Activated CD8-positive, alpha-beta T cell treated with anti-CD3 and anti-CD28 coated beads for 36 hours (primary cell): ENCODE measurements at regions not wholly inside any gene's neighbourhood (a gene's known extent, or its start where the extent isn't known, plus 50 kb on each side); places are given as distances from the start of the nearest gene placed in this dataset.

ENCODE experiments used
- ATAC-seq: fragments of 200-7000 bp; cut with Tn5 transposase; one replicate; pipeline ENCODE4 v1.10.0; 2021; ENCODE audit warnings: mild to moderate bottlenecking, moderate library complexity
- CTCF ChIA-PET: fragments of 350-600 bp; sonication (Branson Sonifier 250); formaldehyde crosslinking; loops from one replicate; lab custom pipeline; 2021; ENCODE audit warnings: antibody characterized with exemption; lab: Charles Lee
- POLR2A ChIA-PET: fragments of 350-600 bp; sonication (Branson Sonifier 250); formaldehyde crosslinking; loops from one replicate; lab custom pipeline; 2021; ENCODE audit warnings: antibody characterized with exemption; lab: Charles Lee
- DNase-seq: peaks from one replicate; pipeline ENCODE4 v3.0.0-alpha.2; 2020
- H3K27ac Mint-ChIP-seq: one replicate; pipeline ENCODE4 v1.8.0; 2021; ENCODE audit warnings: mild to moderate bottlenecking, mixed read lengths
- H3K27me3 Mint-ChIP-seq: one replicate; pipeline ENCODE4 v1.8.0; 2021; ENCODE audit warnings: mixed read lengths
- H3K36me3 Mint-ChIP-seq: one replicate; pipeline ENCODE4 v1.8.0; 2021; ENCODE audit warnings: low read depth, mixed read lengths
- H3K4me1 Mint-ChIP-seq: one replicate; pipeline ENCODE4 v1.8.0; 2021; ENCODE audit warnings: low read depth, mixed read lengths
- H3K4me3 Mint-ChIP-seq: one replicate; pipeline ENCODE4 v1.8.0; 2021; ENCODE audit warnings: mild to moderate bottlenecking, moderate library complexity, mixed read lengths
- H3K9me3 Mint-ChIP-seq: one replicate; pipeline ENCODE4 v1.8.0; 2021; ENCODE audit warnings: mixed read lengths
- CTCF ChIP-seq: fragments of 200-600 bp; IDR thresholded peaks from one replicate; pipeline ENCODE4 v1.8.0; 2022; ENCODE audit warnings: antibody characterized with exemption, mild to moderate bottlenecking
- intact Hi-C: fragments of 100-400 bp; cut with micrococcal nuclease; formaldehyde crosslinking; loops from one replicate; pipeline ENCODE4 v1.10.0; 2022

- ChIA-PET POLR2A (interaction anchor here (0.8 kb wide), 1 partner anchor 333 kb away, joined by 3 read pairs; no protein-coding TSS in a partner anchor), CTCF (no interaction called here)
- TF ChIP-seq CTCF = no peak
- Mint-ChIP-seq H3K36me3 (peaks cover 6% of the 10 kb centered on the region), H3K27me3 (peaks cover 7% of the 10 kb centered on the region), H3K4me3 (no peak overlapping the region), H3K9me3 (peaks cover 23% of the 10 kb centered on the region), H3K27ac (no peak overlapping the region), H3K4me1 (no peaks in the 10 kb centered on the region)
- DNase-seq (no peak), ATAC-seq (no peak)
- intact Hi-C loops = no loop called here
Observed at GRCh38 chr5:142481410-142481809, 156.6 kb upstream of the SPRY4 start.

- TF ChIP-seq CTCF = no peak
- Mint-ChIP-seq H3K36me3 (no peaks in the 10 kb centered on the region), H3K4me3 (no peak overlapping the region), H3K9me3 (peaks cover 12% of the 10 kb centered on the region), H3K27ac (no peak overlapping the region), H3K27me3 (peaks cover 6% of the 10 kb centered on the region), H3K4me1 (no peaks in the 10 kb centered on the region)
- CTCF ChIA-PET = no interaction called here
- intact Hi-C loops = no loop called here
- no peak for ATAC-seq
- POLR2A ChIA-PET = no interaction called here
- DNase-seq = no peak
Observed at GRCh38 chr5:142479854-142480519, 155.2 kb upstream of the SPRY4 start.

- no peaks in the 10 kb centered on the region for H3K36me3 Mint-ChIP-seq
- no peak for ATAC-seq
- peaks cover 6% of the 10 kb centered on the region for H3K27me3 Mint-ChIP-seq
- peaks cover 9% of the 10 kb centered on the region for H3K9me3 Mint-ChIP-seq
- TF ChIP-seq CTCF = no peak
- no peak overlapping the region for H3K4me3 Mint-ChIP-seq
- H3K27ac Mint-ChIP-seq = no peak overlapping the region
- ChIA-PET CTCF (no interaction called here), POLR2A (no interaction called here)
- intact Hi-C loops = no loop called here
- H3K4me1 Mint-ChIP-seq = no peaks in the 10 kb centered on the region
- no peak for DNase-seq
Observed at GRCh38 chr5:142479150-142479549, 154.3 kb upstream of the SPRY4 start.

- DNase-seq (no peak), ATAC-seq (no peak)
- POLR2A ChIA-PET = no interaction called here
- Mint-ChIP-seq H3K4me1 (peaks cover 3% of the 10 kb centered on the region), H3K27ac (no peak overlapping the region), H3K27me3 (peaks cover 6% of the 10 kb centered on the region), H3K36me3 (no peaks in the 10 kb centered on the region), H3K9me3 (peaks cover 9% of the 10 kb centered on the region), H3K4me3 (no peak overlapping the region)
- CTCF ChIA-PET = no interaction called here
- no peak for TF ChIP-seq CTCF
- intact Hi-C loops = no loop called here
Observed at GRCh38 chr5:142478113-142478512, 153.3 kb upstream of the SPRY4 start.

- DNase-seq (no peak), ATAC-seq (no peak)
- H3K4me1 Mint-ChIP-seq = peaks cover 14% of the 10 kb centered on the region
- H3K4me3 Mint-ChIP-seq = no peak overlapping the region
- POLR2A ChIA-PET = no interaction called here
- intact Hi-C loops = no loop called here
- H3K27me3 Mint-ChIP-seq = peaks cover 6% of the 10 kb centered on the region
- TF ChIP-seq CTCF = no peak
- no peak overlapping the region for H3K27ac Mint-ChIP-seq
- peaks cover 9% of the 10 kb centered on the region for H3K9me3 Mint-ChIP-seq
- CTCF ChIA-PET = interaction anchor here (0.7 kb wide), 1 partner anchor 74 kb away, joined by 3 read pairs; no protein-coding TSS in a partner anchor
- no peaks in the 10 kb centered on the region for H3K36me3 Mint-ChIP-seq
Observed at GRCh38 chr5:142475102-142475513, 150.3 kb upstream of the SPRY4 start.
